H1 (cell line): ENCODE measurements at regions not wholly inside any gene's neighbourhood (a gene's known extent, or its start where the extent isn't known, plus 50 kb on each side); places are given as distances from the start of the nearest gene placed in this dataset.

ENCODE experiments used
- CBX5 ChIP-seq: fragments of 300-800, 300-1000 bp; sonication (generic); IDR thresholded peaks from 2 replicates; pipeline ENCODE4 v1.7.1; 2016; ENCODE audit warnings: antibody characterized with exemption, low read length, low read depth
- CTCF ChIP-seq, 3 experiments: IDR thresholded peaks; 1 replicate in 2 of 3; 2 replicates in 1 of 3; pipeline versions ENCODE4 v1.5.1 to v1.6.1; 2011; ENCODE audit warnings: low read length in 3 of 3, mild to moderate bottlenecking in 3 of 3, inconsistent platforms in 2 of 3, low read depth in 1 of 3, moderate library complexity in 1 of 3; ENCODE audit not compliant: insufficient read depth in 1 of 3; ENCODE audit errors: control extremely low read depth in 1 of 3
- HDAC6 ChIP-seq: IDR thresholded peaks from one replicate; pipeline ENCODE4 v1.7.1; 2012; ENCODE audit warnings: low read depth, mild to moderate bottlenecking, inconsistent platforms, low read length, moderate library complexity
- NRF1 ChIP-seq: IDR thresholded peaks from 2 replicates; pipeline ENCODE4 v1.6.1; 2011; ENCODE audit warnings: mild to moderate bottlenecking, low read depth, low read length, improper control_type of control experiment
- POLR2A ChIP-seq, 2 experiments: IDR thresholded peaks; 1 replicate in 1 of 2; 2 replicates in 1 of 2; pipeline ENCODE4 v1.6.1; 2011; ENCODE audit warnings: low read depth in 2 of 2, low read length in 2 of 2, mild to moderate bottlenecking in 2 of 2; ENCODE audit errors: control extremely low read depth in 1 of 2
- RFX5 ChIP-seq: IDR thresholded peaks from 2 replicates; pipeline ENCODE4 v1.6.1; 2011; ENCODE audit warnings: low read depth, low read length, improper control_type of control experiment, borderline replicate concordance
- TAF1 ChIP-seq: IDR thresholded peaks from 2 replicates; pipeline ENCODE4 v1.6.1; 2011; ENCODE audit warnings: mild to moderate bottlenecking, low read depth, low read length
- USF2 ChIP-seq: IDR thresholded peaks from 2 replicates; pipeline ENCODE4 v1.6.1; 2011; ENCODE audit warnings: low read length, improper control_type of control experiment

- TF ChIP-seq TAF1 = no peak
- TF ChIP-seq CTCF (IDR thresholded peaks at IDR 0.05; ENCODE audit: control extremely low read depth in 1 of 3, insufficient read depth in 1 of 3, low read depth in 1 of 3, low read length in 3 of 3) = no peak
- no peak for TF ChIP-seq NRF1
- no peak for TF ChIP-seq POLR2A (IDR thresholded peaks at IDR 0.05; ENCODE audit: control extremely low read depth in 1 of 2, low read depth in 2 of 2, low read length in 2 of 2)
- no peak for TF ChIP-seq HDAC6
- TF ChIP-seq USF2 = no peak
- TF ChIP-seq CBX5 = no peak
- TF ChIP-seq RFX5 = no peak
Measured at GRCh38 chr4:67236788-67237187, 308.5 kb downstream of the CENPC start.
